NCI-H82 treated with DMSO at 0.1 percent for 48 hours (cell line): ENCODE measurements at regions not wholly inside any gene's neighbourhood (a gene's known extent, or its start where the extent isn't known, plus 50 kb on each side); places are given as distances from the start of the nearest gene placed in this dataset.

Experiments used
- DNase-seq: peaks from one replicate; lab custom pipeline; 2025; ENCODE audit not compliant: unreplicated experiment; lab: John Stamatoyannopoulos, UW

DNA sequence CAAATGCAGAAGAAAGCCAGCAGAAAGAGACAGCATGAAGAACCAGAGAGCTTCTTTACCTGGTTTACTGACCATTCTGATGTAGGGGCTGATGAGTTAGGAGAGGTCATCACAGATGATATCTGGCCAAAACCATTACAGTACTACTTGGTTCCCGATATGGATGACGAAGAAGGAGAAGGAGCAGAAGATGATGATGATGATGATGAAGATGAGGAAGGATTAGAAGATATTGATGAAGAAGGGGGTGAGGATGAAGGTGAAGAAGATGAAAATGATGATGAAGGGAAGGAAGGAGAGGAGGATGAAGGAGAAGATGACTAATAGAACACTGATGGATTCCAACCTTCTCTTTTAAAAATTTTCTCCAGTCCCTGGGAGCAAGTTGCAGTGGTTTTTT is 178.2 kb upstream of the CRY1 start:
- no peak for DNase-seq

DNA sequence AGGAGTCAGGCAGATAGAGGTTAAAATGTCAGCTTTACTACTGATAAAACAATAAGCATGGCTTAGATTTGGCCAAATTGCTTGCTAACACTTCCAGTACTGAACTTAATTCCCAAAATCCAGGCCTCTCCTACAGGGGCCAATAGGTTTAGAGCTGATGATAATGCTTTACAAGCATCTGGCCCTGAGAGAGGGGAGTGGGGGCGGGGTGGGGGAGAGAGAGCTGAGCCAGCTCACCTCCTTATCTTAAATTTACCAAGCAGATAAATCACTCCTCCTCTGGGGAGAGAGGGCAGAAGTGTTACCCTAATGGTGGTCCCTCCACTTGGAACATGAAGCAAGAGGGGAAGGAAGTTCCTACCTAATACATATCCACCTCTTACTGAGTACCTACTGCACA is 182.2 kb upstream of the CRY1 start:
- DNase-seq = peak; percentile 88

GRCh38 chr12:107277855-107278254 is 184.5 kb upstream of the CRY1 start:
- no peak for DNase-seq

GRCh38 chr12:107282628-107283027 is 189.3 kb upstream of the CRY1 start:
- DNase-seq = peak; percentile 82

DNA sequence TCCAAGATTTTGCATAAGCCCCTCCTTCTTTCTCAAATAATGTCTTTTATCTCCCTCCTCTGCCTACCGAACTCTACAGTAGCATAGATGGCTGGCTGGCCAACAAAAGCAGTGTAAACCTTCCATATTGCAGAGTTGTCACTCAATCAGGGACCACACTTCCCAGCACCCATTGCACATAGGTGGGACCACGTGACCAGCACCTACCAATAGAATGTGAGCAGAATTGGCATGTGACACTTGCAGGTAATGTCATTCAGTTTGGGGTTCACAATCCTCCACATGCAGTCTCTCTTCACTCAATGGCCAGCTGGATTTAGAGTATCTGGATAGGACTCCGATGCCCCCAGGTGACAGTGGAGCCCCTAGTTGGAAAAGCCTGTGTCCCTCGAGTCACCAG is 190.3 kb upstream of the CRY1 start:
- no peak for DNase-seq

GRCh38 chr12:107284692-107285091 is 191.3 kb upstream of the CRY1 start:
- DNase-seq = no peak

DNA sequence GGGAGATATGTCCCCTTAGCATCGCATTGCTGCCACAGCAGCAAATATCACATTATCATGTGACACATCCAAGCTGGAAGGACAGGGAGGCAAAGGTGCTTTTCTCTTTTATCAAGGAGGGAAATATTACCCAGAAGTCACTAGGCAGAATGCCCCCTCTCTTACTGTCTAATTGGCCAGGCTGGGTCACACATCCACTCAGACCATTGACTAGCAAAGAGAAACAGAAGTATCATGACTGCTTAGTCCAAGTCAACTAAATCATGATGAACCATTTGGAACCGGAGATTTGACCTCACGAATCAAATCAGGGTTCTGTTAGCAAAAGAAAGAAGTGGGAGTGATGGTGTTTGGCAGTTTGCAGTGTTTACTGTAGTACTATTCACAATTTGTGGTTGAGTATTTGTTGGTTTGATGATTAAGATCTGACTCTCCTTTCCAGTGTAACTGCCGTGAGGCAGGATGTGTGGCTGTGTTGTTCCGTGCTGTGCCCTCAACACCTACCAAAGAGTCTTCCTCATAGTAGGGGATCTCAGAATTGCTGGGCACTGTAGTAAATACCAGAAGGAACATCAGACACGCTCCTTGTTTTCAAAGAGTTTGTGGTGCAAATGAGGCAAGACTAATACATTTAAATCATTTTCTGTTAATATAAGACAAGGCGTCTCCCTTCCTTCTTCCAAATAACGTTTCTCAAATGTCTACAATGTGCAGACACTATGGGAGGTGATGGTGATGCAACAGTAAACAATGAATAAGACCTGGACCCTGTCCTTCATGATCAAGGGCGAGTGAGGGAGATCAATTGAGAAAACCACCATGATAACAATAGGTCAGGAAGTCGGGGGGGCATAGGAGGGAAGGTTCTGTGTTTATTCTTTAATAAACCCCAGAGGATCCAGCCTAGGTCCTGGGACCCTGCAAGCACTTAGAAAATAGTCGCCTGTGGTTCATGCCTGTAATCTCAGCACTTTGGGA is 194.4 kb upstream of the CRY1 start:
- no peak for DNase-seq

GRCh38 chr12:107288414-107289127 is 195.2 kb upstream of the CRY1 start:
- no peak for DNase-seq

DNA sequence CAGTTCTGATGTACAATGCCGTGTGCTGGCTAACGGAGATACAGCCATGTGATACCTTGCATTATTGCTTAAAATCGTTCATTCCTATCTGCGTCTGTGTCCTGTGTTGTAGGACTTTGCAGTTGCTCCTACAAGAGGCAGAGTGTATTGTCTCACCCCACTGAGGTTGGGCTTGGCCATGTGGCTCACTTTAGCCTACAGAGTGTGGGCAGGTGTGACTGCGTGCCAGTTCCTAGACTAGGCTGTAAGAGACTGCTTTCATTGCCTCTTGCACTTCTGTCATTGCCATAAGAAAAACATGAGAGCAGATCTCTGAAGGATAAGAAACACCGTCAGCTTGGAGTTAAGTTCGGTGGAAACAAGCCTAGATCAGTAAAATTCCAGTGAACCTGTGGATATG is 197.7 kb upstream of the CRY1 start:
- no peak for DNase-seq

GRCh38 chr12:107296681-107297089 is 203.3 kb upstream of the CRY1 start:
- no peak for DNase-seq

DNA sequence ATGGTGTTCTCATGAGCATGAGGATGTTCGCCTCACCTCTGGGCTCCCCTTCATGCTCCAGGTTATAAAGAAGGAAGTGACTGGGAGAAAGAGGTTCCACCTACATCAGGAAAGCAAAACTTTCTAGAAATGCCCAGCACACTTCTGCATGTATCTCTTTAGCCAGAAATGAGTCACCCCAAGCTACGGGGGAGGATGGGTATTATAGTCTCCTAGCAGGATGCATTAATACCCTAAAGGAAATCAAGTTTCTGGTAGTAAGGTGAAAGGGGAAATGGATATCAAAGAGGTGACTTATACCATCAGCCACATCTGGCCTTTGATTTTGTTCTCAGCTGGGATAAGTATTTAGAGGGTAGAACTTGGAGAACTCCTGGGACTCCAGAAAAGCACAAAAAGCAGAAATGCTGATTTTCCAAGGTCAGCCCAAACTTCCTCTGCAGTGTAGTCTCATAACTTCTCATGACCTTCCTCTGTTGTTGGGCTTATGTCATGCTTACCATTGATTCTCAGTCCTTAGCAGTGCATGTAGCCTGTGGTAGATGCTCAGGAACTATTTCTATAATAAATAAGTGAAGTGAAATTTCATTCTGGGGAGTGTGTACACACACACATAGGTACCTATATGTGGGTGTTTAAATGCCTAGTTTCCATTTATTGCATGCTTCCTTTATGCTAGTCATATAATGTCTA is 209.4 kb upstream of the CRY1 start:
- DNase-seq = no peak

GRCh38 chr12:107304588-107305532 is 211.5 kb upstream of the CRY1 start:
- no peak for DNase-seq

GRCh38 chr12:107306141-107306659 is 212.9 kb upstream of the CRY1 start:
- DNase-seq = no peak

- DNase-seq = no peak
Measured at GRCh38 chr12:107308310-107308709, 215.0 kb upstream of the CRY1 start.

GRCh38 chr12:107309020-107309419 is 215.7 kb upstream of the CRY1 start:
- no peak for DNase-seq

- no peak for DNase-seq
Measured at GRCh38 chr12:107310621-107311020, 217.3 kb upstream of the CRY1 start.

GRCh38 chr12:107311682-107312081 is 218.3 kb upstream of the CRY1 start:
- no peak for DNase-seq

DNA sequence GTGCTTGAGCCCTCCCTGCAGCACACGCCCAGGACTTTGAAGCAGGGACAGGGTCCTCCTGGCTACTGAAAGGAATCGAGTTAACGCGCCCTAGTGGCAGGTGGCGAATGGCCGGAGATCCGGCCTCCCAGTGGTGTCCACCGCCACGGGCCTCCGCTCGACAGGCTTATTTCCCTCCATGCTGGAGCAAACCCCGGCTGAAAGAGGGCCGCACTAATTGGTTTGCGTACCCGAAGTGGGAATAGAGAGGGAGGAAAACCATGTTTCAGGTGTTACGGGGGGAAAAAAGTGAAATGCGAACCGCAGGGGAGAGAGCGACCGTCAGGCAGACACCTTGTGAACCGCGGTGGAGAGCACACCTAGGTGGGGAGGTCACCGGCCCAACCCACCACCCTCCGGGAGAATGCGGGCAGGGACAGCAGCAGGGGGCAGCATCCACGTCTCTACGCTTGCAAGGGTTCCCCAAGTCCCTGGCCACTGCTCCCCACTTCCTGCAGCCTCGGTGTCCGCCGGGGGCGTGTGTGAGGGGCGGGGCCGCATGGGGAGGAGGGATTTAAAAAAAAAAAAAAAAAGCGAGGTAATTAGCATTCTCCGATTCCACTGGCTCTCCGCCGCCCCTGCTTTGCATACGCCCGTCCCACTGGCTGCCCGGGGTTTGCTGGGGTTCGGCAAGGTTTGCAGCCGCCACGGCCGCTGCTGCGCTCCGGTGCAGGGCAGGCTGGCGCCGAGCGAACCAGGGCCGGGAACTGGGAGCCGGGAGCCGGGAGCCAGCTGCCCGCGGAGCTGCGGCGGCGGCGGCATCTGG is 224.6 kb upstream of the CRY1 start:
- DNase-seq = peak; percentile 77

GRCh38 chr12:107318556-107318805 is 225.1 kb upstream of the CRY1 start:
- DNase-seq = no peak
